OCI-LY1 (cell line): ENCODE measurements at regions not wholly inside any gene's neighbourhood (a gene's known extent, or its start where the extent isn't known, plus 50 kb on each side); places are given as distances from the start of the nearest gene placed in this dataset.
A peak's percentile ranks its signal among the peaks of the same experiment; 100 is the strongest.

Source experiments
- H2AFZ ChIP-seq: fragments of 200-600 bp; sonication (generic), shearing (Covaris generic); 2 replicates; pipeline ENCODE4 v1.6.0; 2014; ENCODE audit warnings: antibody characterized with exemption, mild to moderate bottlenecking, low read length
- H3F3A ChIP-seq: fragments of 200-600 bp; sonication (generic), shearing (Covaris generic); 2 replicates; pipeline ENCODE4 v1.6.0; 2014; ENCODE audit warnings: mild to moderate bottlenecking, antibody characterized with exemption, low read length, moderate library complexity; ENCODE audit not compliant: insufficient read depth
- H3K27ac ChIP-seq: fragments of 200-600 bp; sonication (generic); 2 replicates; pipeline ENCODE4 v1.5.1; 2014; ENCODE audit warnings: low read length, mixed run types, mild to moderate bottlenecking, low read depth; ENCODE audit not compliant: poor library complexity, severe bottlenecking
- H3K27me3 ChIP-seq: fragments of 200-600 bp; sonication (generic); 2 replicates; pipeline ENCODE4 v1.6.0; 2014; ENCODE audit warnings: antibody characterized with exemption, mild to moderate bottlenecking, low read length, moderate library complexity; ENCODE audit not compliant: insufficient read depth
- H3K36me3 ChIP-seq: fragments of 200-600 bp; sonication (generic); 2 replicates; pipeline ENCODE4 v1.6.1; 2014; ENCODE audit warnings: mild to moderate bottlenecking, antibody characterized with exemption, low read length, moderate library complexity, mixed read lengths; ENCODE audit not compliant: insufficient read depth
- H3K4me1 ChIP-seq: fragments of 200-600 bp; sonication (generic); 2 replicates; pipeline ENCODE4 v1.5.1; 2014; ENCODE audit warnings: mild to moderate bottlenecking, low read length, moderate library complexity; ENCODE audit not compliant: insufficient read depth, severe bottlenecking
- H3K4me2 ChIP-seq: fragments of 200-600 bp; sonication (generic), shearing (Covaris generic); 2 replicates; pipeline ENCODE4 v1.6.1; 2014; ENCODE audit warnings: low read length
- H3K4me3 ChIP-seq: fragments of 200-600 bp; sonication (generic); 2 replicates; pipeline ENCODE4 v1.5.1; 2014; ENCODE audit warnings: low read length, low read depth, mild to moderate bottlenecking, mixed read lengths; ENCODE audit not compliant: poor library complexity, severe bottlenecking
- H3K79me2 ChIP-seq: fragments of 200-600 bp; shearing (Covaris generic); 2 replicates; pipeline ENCODE4 v1.6.1; 2016; ENCODE audit warnings: mixed run types, low read length, mixed read lengths; ENCODE audit not compliant: insufficient read depth
- H3K9ac ChIP-seq: fragments of 200-600 bp; sonication (generic), shearing (Covaris generic); 2 replicates; pipeline ENCODE4 v1.6.1; 2014; ENCODE audit warnings: mild to moderate bottlenecking, low read length, mixed read lengths
- H3K9me2 ChIP-seq: fragments of 200-600 bp; sonication (generic), shearing (Covaris generic); 2 replicates; pipeline ENCODE4 v1.6.1; 2014; ENCODE audit warnings: low read depth, mild to moderate bottlenecking, low read length, mixed read lengths
- H3K9me3 ChIP-seq: fragments of 200-600 bp; shearing (Covaris generic); 2 replicates; pipeline ENCODE4 v1.6.1; 2014; ENCODE audit warnings: low read length, mixed read lengths
- H4K20me1 ChIP-seq: fragments of 200-600 bp; sonication (generic), shearing (Covaris generic); 2 replicates; pipeline ENCODE4 v1.6.0; 2016; ENCODE audit warnings: mild to moderate bottlenecking, low read length; ENCODE audit not compliant: insufficient read depth
- EZH2 ChIP-seq: fragments of 200-600 bp; sonication (generic), shearing (Covaris generic); IDR thresholded peaks from 2 replicates; pipeline ENCODE4 v1.8.0; 2017; ENCODE audit warnings: borderline replicate concordance, mixed run types, mild to moderate bottlenecking, antibody characterized with exemption, low read length, moderate library complexity, mixed read lengths
- TF ChIP-seq, protein P1 (sequence below): fragments of 200-600 bp; sonication (generic), shearing (Covaris generic); IDR thresholded peaks from 2 replicates; pipeline ENCODE4 v1.5.1; 2017; ENCODE audit warnings: mild to moderate bottlenecking, antibody characterized with exemption, low read length, moderate library complexity, mixed read lengths

GRCh38 chr4:130646886-130647285 lies 1550.9 kb downstream of the C4orf33 start:
- Histone ChIP-seq H3K36me3 (no peaks in the 10 kb centered on the region), H4K20me1 (no peaks in the 10 kb centered on the region), H3K79me2 (no peaks in the 10 kb centered on the region), H2AFZ (no peak overlapping the region), H3K4me3 (no peak overlapping the region), H3F3A (no peaks in the 10 kb centered on the region), H3K27ac (no peak overlapping the region), H3K4me2 (no peak overlapping the region), H3K9me3 (no peaks in the 10 kb centered on the region), H3K9ac (no peak overlapping the region), H3K9me2 (no peaks in the 10 kb centered on the region), H3K27me3 (no peaks in the 10 kb centered on the region), H3K4me1 (no peaks in the 10 kb centered on the region)
- TF ChIP-seq, protein P1, sequence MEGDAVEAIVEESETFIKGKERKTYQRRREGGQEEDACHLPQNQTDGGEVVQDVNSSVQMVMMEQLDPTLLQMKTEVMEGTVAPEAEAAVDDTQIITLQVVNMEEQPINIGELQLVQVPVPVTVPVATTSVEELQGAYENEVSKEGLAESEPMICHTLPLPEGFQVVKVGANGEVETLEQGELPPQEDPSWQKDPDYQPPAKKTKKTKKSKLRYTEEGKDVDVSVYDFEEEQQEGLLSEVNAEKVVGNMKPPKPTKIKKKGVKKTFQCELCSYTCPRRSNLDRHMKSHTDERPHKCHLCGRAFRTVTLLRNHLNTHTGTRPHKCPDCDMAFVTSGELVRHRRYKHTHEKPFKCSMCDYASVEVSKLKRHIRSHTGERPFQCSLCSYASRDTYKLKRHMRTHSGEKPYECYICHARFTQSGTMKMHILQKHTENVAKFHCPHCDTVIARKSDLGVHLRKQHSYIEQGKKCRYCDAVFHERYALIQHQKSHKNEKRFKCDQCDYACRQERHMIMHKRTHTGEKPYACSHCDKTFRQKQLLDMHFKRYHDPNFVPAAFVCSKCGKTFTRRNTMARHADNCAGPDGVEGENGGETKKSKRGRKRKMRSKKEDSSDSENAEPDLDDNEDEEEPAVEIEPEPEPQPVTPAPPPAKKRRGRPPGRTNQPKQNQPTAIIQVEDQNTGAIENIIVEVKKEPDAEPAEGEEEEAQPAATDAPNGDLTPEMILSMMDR, result no peak
- TF ChIP-seq EZH2, result no peak

GRCh38 chr4:130648570-130648969 lies 1552.6 kb downstream of the C4orf33 start:
- Histone ChIP-seq H3K27me3 (no peaks in the 10 kb centered on the region), H3K9me2 (no peaks in the 10 kb centered on the region), H3K9ac (no peak overlapping the region), H3K4me2 (no peak overlapping the region), H2AFZ (peak overlapping the region; percentile 64; the same call in 1 of the 2 replicates), H3K36me3 (no peaks in the 10 kb centered on the region), H3F3A (no peaks in the 10 kb centered on the region), H3K4me3 (no peak overlapping the region), H3K79me2 (no peaks in the 10 kb centered on the region), H3K9me3 (no peaks in the 10 kb centered on the region), H3K27ac (no peak overlapping the region), H3K4me1 (no peaks in the 10 kb centered on the region), H4K20me1 (no peaks in the 10 kb centered on the region)
- TF ChIP-seq EZH2, result no peak
- TF ChIP-seq, protein P1, result no peak

DNA sequence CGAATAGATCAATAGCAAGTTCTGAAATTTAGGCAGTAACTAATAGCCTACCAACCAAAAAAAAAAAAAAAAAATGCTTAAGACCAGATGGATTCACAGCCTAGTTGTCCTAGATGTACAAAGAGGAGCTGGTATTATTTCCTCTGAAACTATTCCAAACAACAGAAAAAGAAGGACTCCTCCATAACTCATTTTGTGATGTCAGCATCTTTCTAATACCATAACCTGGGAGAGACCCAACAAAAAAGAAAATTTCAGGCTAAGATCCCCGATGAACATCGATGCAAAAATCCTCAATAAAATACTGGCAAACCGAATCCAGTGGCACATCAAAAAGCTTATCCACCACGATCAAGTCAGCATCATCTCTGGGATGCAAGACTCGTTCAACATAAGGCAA lies 1557.9 kb downstream of the C4orf33 start:
- Histone ChIP-seq H3K4me3 (no peak overlapping the region), H3K4me2 (no peak overlapping the region), H3F3A (no peaks in the 10 kb centered on the region), H4K20me1 (no peaks in the 10 kb centered on the region), H3K9ac (no peak overlapping the region), H3K9me2 (no peaks in the 10 kb centered on the region), H2AFZ (no peak overlapping the region), H3K27me3 (no peaks in the 10 kb centered on the region), H3K27ac (no peak overlapping the region), H3K4me1 (no peaks in the 10 kb centered on the region), H3K9me3 (no peaks in the 10 kb centered on the region), H3K36me3 (no peaks in the 10 kb centered on the region), H3K79me2 (no peaks in the 10 kb centered on the region)
- TF ChIP-seq, protein P1, result no peak
- TF ChIP-seq EZH2, result no peak
